PC-9 (cell line): ENCODE measurements at regions not wholly inside any gene's neighbourhood (a gene's known extent, or its start where the extent isn't known, plus 50 kb on each side); places are given as distances from the start of the nearest gene placed in this dataset.

Experiments
- BruUV-seq: library from RNA; stranded (reverse); fragments of 400-500 nt; replicated peaks from 2 replicates; lab custom pipeline; 2021; lab: Mats Ljungman, UMichigan
- CTCF ChIA-PET: fragments of 300-600 bp; sonication (Branson Sonifier 250); formaldehyde crosslinking; loops from one replicate; lab custom pipeline; 2022; ENCODE audit warnings: antibody characterized with exemption; lab: Charles Lee
- POLR2A ChIA-PET: fragments of 300-600 bp; sonication (Branson Sonifier 250); formaldehyde crosslinking; loops from one replicate; lab custom pipeline; 2022; ENCODE audit warnings: antibody characterized with exemption; ENCODE audit not compliant: unreplicated experiment; lab: Charles Lee
- DNase-seq, 2 experiments: peaks; one replicate each; pipeline versions ENCODE4 v3.0.0 to v3.0.0-alpha.2; 2015 to 2022; ENCODE audit warnings: mixed read lengths in 1 of 2
- H2AFZ ChIP-seq: fragments of 200-600 bp; sonication (generic); 2 replicates; pipeline ENCODE4 v1.8.1; 2017; ENCODE audit warnings: antibody characterized with exemption
- H3F3A ChIP-seq: fragments of 200-600 bp; sonication (generic); 2 replicates; pipeline ENCODE4 v1.8.1; 2017; ENCODE audit warnings: antibody characterized with exemption, mild to moderate bottlenecking, low read depth; ENCODE audit not compliant: insufficient read depth
- H3K27ac ChIP-seq: fragments of 200-600 bp; sonication (generic); 2 replicates; pipeline ENCODE4 v1.6.1; 2016; ENCODE audit warnings: mixed run types
- H3K27me3 ChIP-seq: fragments of 200-600 bp; sonication (generic); 2 replicates; pipeline ENCODE4 v1.6.1; 2016; ENCODE audit warnings: low read depth, mixed run types; ENCODE audit not compliant: insufficient read depth
- H3K36me3 ChIP-seq: fragments of 200-600 bp; sonication (generic); 2 replicates; pipeline ENCODE4 v1.6.1; 2016; ENCODE audit warnings: low read depth, mixed run types
- H3K4me1 ChIP-seq: fragments of 200-600 bp; sonication (generic); replicated peaks from 2 replicates; pipeline ENCODE4 v1.6.1; 2016; ENCODE audit warnings: mixed run types; ENCODE audit not compliant: insufficient read depth
- H3K4me2 ChIP-seq: fragments of 200-600 bp; sonication (generic); 2 replicates; pipeline ENCODE4 v1.6.1; 2017; ENCODE audit warnings: mixed run types
- H3K4me3 ChIP-seq: fragments of 200-600 bp; sonication (generic); 2 replicates; pipeline ENCODE4 v1.6.1; 2016; ENCODE audit warnings: mixed run types
- H3K79me2 ChIP-seq: fragments of 200-600 bp; sonication (generic); 2 replicates; pipeline ENCODE4 v1.6.1; 2017; ENCODE audit warnings: low read depth, mixed run types
- H3K9me2 ChIP-seq: fragments of 200-600 bp; sonication (generic); 2 replicates; pipeline ENCODE4 v1.8.1; 2017; ENCODE audit warnings: mild to moderate bottlenecking; ENCODE audit not compliant: insufficient read depth
- H3K9me3 ChIP-seq: fragments of 200-600 bp; sonication (generic); 2 replicates; pipeline ENCODE4 v1.8.1; 2016; ENCODE audit warnings: low read depth; ENCODE audit not compliant: insufficient read depth
- H4K20me1 ChIP-seq: fragments of 200-600 bp; sonication (generic); 2 replicates; pipeline ENCODE4 v1.8.1; 2017; ENCODE audit not compliant: insufficient read depth
- CTCF ChIP-seq: fragments of 200-600 bp; sonication (generic); conservative IDR thresholded peaks from 2 replicates; pipeline ENCODE4 v1.6.1; 2017; ENCODE audit warnings: mixed run types, antibody characterized with exemption, mild to moderate bottlenecking, moderate library complexity
- EZH2 ChIP-seq: fragments of 200-600 bp; sonication (generic); IDR thresholded peaks from 2 replicates; pipeline ENCODE4 v1.8.0; 2017; ENCODE audit warnings: antibody characterized with exemption, low read depth
- intact Hi-C: fragments of 100-400 bp; cut with micrococcal nuclease; formaldehyde crosslinking; loops from one replicate; pipeline ENCODE4 v1.10.0; 2022; ENCODE audit not compliant: unreplicated experiment

- intact Hi-C loops: no loop called here
- Histone ChIP-seq H3K4me3 (no peak overlapping the region), H3K4me2 (no peak overlapping the region), H3K9me3 (no peaks in the 10 kb centered on the region), H3K9me2 (no peaks in the 10 kb centered on the region), H4K20me1 (no peaks in the 10 kb centered on the region), H3K4me1 (no peaks in the 10 kb centered on the region), H3K36me3 (no peaks in the 10 kb centered on the region), H2AFZ (no peak overlapping the region), H3K27ac (no peak overlapping the region), H3F3A (no peaks in the 10 kb centered on the region), H3K79me2 (no peaks in the 10 kb centered on the region), H3K27me3 (no peaks in the 10 kb centered on the region)
- POLR2A ChIA-PET: no interaction called here
- no TSS peak for BruUV-seq
- TF ChIP-seq CTCF (no peak), EZH2 (no peak)
- CTCF ChIA-PET: no interaction called here
- DNase-seq: no peak
Measured at GRCh38 chr4:181564625-181565024, 678.6 kb upstream of the TENM3 start.

- Histone ChIP-seq H3F3A (no peaks in the 10 kb centered on the region), H3K4me1 (no peaks in the 10 kb centered on the region), H3K27ac (no peak overlapping the region), H2AFZ (no peak overlapping the region), H4K20me1 (no peaks in the 10 kb centered on the region), H3K79me2 (no peaks in the 10 kb centered on the region), H3K27me3 (no peaks in the 10 kb centered on the region), H3K4me3 (no peak overlapping the region), H3K4me2 (no peak overlapping the region), H3K9me3 (no peaks in the 10 kb centered on the region), H3K9me2 (no peaks in the 10 kb centered on the region), H3K36me3 (no peaks in the 10 kb centered on the region)
- POLR2A ChIA-PET: no interaction called here
- intact Hi-C loops: no loop called here
- no TSS peak for BruUV-seq
- no peak for DNase-seq
- CTCF ChIA-PET: no interaction called here
- no peak for TF ChIP-seq CTCF
- TF ChIP-seq EZH2: no peak
Measured at GRCh38 chr4:181566490-181566889, 676.7 kb upstream of the TENM3 start.

GRCh38 chr4:181569553-181569952 is 673.6 kb upstream of the TENM3 start:
- no peak overlapping the region for H3K27ac ChIP-seq
- H3K4me1 ChIP-seq: no peaks in the 10 kb centered on the region
- intact Hi-C loops: no loop called here
- BruUV-seq: no TSS peak
- H3K4me2 ChIP-seq: no peak overlapping the region
- no peaks in the 10 kb centered on the region for H3K9me2 ChIP-seq
- H3K4me3 ChIP-seq: no peak overlapping the region
- H3K9me3 ChIP-seq: no peaks in the 10 kb centered on the region
- ChIA-PET POLR2A (no interaction called here), CTCF (no interaction called here)
- no peaks in the 10 kb centered on the region for H3F3A ChIP-seq
- no peaks in the 10 kb centered on the region for H3K27me3 ChIP-seq
- no peaks in the 10 kb centered on the region for H3K36me3 ChIP-seq
- H3K79me2 ChIP-seq: no peaks in the 10 kb centered on the region
- H4K20me1 ChIP-seq: no peaks in the 10 kb centered on the region
- DNase-seq: no peak
- TF ChIP-seq CTCF: peak; percentile 32; the same call in 1 of the 2 replicates
- no peak for TF ChIP-seq EZH2
- H2AFZ ChIP-seq: no peak overlapping the region
